Mucosa of descending colon (tissue), 3 donors: ENCODE measurements at regions not wholly inside any gene's neighbourhood (a gene's known extent, or its start where the extent isn't known, plus 50 kb on each side); places are given as distances from the start of the nearest gene placed in this dataset.
A peak's percentile ranks its signal among the peaks of the same experiment; 100 is the strongest.

Experiments
- ATAC-seq: fragments of 200-7000 bp; cut with Tn5 transposase; one replicate; pipeline ENCODE4 v1.9.1; 2020; ENCODE audit warnings: mild to moderate bottlenecking, moderate library complexity
- DNase-seq, 3 donors: peaks; one replicate each; pipeline ENCODE4 v3.0.0-alpha.2; 2020
- H3K36me3 ChIP-seq: fragments of 200-600 bp; one replicate; pipeline ENCODE4 v1.8.0; 2021; ENCODE audit warnings: low read depth, mild to moderate bottlenecking
- H3K4me1 ChIP-seq: fragments of 200-600 bp; one replicate; pipeline ENCODE4 v1.8.0; 2021; ENCODE audit warnings: low read depth, mild to moderate bottlenecking
- H3K4me3 ChIP-seq: fragments of 200-600 bp; one replicate; pipeline ENCODE4 v1.8.0; 2021; ENCODE audit warnings: mild to moderate bottlenecking
- H3K9me3 ChIP-seq: fragments of 200-600 bp; one replicate; pipeline ENCODE4 v1.8.0; 2021; ENCODE audit warnings: mild to moderate bottlenecking
- intact Hi-C, 2 donors: fragments of 100-400 bp; cut with DNase I in 1 of 2; cut with micrococcal nuclease in 1 of 2; formaldehyde crosslinking; loops; one replicate each; pipeline versions ENCODE4 v1.11.0 to v1.11.1; 2022; cut with DNase I, micrococcal nuclease
- TF ChIP-seq, protein P1 (sequence below): fragments of 200-600 bp; IDR thresholded peaks from one replicate; pipeline ENCODE4 v1.8.0; 2022; ENCODE audit warnings: antibody characterized with exemption, mild to moderate bottlenecking
- donor health status: DM: no; HTN: no; CAD: no; lungs with moderate emphysema.
- donor health status: DM: no; HTN: no; CAD: no.
- donor health status: DM: no; HTN: yes; CAD: no.

DNA sequence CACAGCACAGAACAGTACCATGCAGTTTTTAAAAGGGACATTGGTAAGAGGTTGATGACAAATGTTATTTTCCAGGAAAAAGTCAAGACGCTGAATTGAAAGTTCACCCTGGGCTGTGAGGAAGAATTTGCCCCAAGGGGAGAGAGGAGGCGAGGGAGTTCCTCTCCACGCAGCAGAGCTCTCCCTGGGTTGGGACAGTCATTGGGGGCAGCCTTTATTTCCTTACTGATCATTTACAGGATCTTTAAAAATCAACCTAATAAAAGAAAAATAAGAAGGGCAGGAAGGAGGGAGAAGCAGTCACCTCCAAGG is 49.9 kb upstream of the WNT7B start:
- DNase-seq (no peak), ATAC-seq (no peak)
- intact Hi-C loops = no loop called here
- Histone ChIP-seq H3K4me1 (peaks cover 9% of the 10 kb centered on the region), H3K4me3 (no peak overlapping the region), H3K36me3 (no peaks in the 10 kb centered on the region), H3K9me3 (no peaks in the 10 kb centered on the region)
- TF ChIP-seq, protein P1, sequence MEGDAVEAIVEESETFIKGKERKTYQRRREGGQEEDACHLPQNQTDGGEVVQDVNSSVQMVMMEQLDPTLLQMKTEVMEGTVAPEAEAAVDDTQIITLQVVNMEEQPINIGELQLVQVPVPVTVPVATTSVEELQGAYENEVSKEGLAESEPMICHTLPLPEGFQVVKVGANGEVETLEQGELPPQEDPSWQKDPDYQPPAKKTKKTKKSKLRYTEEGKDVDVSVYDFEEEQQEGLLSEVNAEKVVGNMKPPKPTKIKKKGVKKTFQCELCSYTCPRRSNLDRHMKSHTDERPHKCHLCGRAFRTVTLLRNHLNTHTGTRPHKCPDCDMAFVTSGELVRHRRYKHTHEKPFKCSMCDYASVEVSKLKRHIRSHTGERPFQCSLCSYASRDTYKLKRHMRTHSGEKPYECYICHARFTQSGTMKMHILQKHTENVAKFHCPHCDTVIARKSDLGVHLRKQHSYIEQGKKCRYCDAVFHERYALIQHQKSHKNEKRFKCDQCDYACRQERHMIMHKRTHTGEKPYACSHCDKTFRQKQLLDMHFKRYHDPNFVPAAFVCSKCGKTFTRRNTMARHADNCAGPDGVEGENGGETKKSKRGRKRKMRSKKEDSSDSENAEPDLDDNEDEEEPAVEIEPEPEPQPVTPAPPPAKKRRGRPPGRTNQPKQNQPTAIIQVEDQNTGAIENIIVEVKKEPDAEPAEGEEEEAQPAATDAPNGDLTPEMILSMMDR = no peak

DNA sequence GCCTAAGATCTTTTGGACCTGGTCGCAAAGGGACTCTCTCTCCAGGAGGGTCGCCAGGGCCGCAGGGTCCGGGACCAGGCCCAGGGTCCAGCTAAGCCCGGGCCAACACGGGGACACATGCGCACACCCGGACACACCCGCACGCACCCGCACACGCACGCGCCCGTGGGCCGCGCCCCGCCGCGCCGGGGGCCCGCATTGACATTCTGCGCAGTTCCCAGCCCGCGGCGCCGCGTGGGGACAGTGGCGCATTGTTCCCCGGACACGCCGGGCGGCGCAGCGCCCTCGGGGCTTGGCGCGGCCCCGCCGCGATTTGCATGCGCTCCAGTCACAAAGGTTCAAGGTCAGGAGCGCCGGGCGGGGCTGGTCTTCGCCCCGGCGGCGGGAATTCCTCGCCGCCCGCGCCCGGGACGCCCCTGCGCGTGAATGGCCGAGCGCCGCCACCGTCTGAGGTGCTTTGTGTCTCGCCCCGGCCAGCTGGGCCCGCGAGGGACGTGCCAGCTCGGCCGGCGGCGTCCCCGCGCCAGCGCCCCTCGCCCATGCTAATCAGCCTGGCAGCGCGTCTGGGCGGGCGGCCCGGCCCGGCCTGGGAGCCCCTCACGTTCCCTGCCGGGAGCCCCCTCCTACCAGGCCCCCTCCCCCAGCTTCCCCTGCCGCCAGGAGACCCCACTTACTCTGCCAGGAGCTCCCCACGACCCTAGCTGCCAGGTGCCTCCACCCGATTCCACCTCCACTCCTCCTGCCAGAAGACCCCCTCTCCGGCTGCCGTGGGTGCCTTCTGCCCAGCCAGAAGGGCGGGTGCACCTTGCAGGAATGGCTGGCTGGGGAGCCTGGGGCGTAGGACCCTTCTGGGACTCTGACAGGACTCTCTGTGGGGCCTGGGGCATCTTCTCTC is 50.5 kb upstream of the WNT7B start:
- TF ChIP-seq, protein P1 = no peak
- no peaks in the 10 kb centered on the region for H3K36me3 ChIP-seq
- ATAC-seq (peak; percentile 92), DNase-seq (peak; percentile 81 to 88 (median 87))
- intact Hi-C loops = no loop called here
- H3K9me3 ChIP-seq = no peaks in the 10 kb centered on the region
- no peak overlapping the region for H3K4me3 ChIP-seq
- H3K4me1 ChIP-seq = peaks cover 9% of the 10 kb centered on the region

DNA sequence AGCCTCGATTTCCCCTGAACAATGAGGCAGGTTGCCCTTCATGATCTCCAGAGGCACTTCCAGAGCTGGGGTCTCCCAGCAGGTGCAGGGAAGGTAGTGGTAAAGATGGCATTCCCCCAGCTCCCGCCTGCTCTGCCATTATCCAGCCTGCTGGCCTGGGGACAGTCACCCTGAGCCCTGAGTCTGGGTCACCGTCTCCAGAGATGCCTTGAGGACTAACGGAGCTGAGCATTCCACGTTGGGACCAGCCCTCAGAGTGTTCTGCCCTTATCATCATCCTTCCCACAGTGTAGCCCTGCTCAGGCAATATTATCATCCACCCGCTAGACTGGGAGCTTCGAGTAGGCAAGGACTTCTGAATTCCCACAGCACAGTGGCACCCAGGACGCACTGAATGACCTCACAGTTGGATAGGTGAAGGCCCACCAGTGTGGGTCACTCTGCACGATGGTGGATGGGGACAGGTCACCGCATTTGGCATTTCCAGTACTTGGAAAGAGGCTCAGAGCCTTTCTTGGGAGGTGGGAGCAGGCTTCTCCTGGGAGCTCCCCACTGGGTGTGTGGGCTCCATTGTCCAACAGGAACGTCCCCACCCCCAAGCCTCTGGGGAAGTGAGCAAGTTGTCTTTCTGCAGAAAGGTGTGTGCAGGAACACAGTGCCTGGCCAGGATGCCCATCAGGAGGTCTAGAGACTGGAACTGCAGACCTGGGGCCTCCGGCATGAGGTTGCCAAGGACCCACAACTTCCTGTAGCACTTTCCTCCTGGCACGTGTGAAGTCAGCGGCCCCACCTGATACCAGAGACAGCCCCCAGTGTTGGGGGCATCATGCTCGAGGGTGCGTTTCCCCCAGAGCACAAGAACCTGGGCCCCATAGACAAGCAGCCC is 51.4 kb upstream of the WNT7B start:
- H3K4me1 ChIP-seq = peaks cover 9% of the 10 kb centered on the region
- H3K4me3 ChIP-seq = no peak overlapping the region
- DNase-seq = peak in 1 of 3 donors; percentile 23
- H3K9me3 ChIP-seq = no peaks in the 10 kb centered on the region
- TF ChIP-seq, protein P1 = no peak
- no peak for ATAC-seq
- intact Hi-C loops = no loop called here
- H3K36me3 ChIP-seq = no peaks in the 10 kb centered on the region

DNA sequence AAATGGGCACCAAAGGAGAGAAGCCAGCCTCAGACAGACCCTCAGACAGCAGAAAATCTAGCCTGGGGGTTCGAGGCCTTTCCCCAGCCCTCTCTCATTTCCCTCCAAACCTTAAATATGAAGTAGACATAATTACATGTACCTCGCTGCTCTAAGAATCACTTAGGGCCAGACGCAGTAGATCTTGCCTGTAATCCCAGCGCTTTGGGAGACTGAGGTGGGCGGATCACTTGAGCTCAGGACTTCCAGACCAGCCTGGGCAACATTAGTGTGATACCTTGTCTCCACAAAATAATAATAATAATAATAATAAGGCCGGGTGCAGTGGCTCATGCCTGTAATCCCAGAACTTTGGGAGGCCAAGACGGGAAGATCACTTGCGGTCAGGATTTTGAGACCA is 52.1 kb upstream of the WNT7B start:
- intact Hi-C loops = no loop called here
- Histone ChIP-seq H3K36me3 (no peaks in the 10 kb centered on the region), H3K4me1 (peaks cover 9% of the 10 kb centered on the region), H3K9me3 (no peaks in the 10 kb centered on the region), H3K4me3 (no peak overlapping the region)
- DNase-seq (no peak), ATAC-seq (no peak)
- TF ChIP-seq, protein P1 = no peak

DNA sequence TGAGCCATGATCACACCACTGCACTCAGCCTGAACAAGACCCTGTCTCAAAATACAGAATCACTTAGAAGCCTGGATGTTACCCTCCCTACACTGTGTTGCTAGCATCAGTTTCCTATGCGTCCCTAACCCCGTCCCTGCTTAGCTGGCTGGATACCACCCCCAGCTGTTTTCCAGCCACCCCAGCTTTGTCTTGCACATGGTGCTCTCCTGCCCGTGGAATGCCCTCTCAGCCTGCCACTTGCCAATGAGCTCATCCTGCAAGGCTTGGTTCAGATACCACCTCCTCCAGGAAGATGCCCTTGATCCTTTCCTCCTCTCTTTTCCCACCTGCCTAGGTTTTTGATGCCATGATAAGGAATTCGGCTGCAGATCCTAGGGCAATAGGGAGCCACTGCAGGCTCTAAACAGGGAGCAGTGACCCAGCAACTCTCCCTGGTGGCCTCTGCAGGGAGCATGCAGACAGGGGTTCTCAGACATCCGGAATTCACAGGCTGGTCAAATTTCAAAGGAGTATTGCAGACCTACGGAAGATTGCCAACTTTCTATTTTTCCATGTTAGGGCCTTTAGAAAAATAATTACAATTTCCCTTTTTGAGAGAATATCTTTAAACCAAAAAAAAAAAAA is 52.7 kb upstream of the WNT7B start:
- ATAC-seq (no peak), DNase-seq (no peak)
- Histone ChIP-seq H3K4me3 (no peak overlapping the region), H3K4me1 (peaks cover 9% of the 10 kb centered on the region), H3K9me3 (no peaks in the 10 kb centered on the region), H3K36me3 (no peaks in the 10 kb centered on the region)
- intact Hi-C loops = no loop called here
- TF ChIP-seq, protein P1 = no peak
